ENCODE measurements at regions not wholly inside any gene's neighbourhood (a gene's known extent, or its start where the extent isn't known, plus 50 kb on each side); places are given as distances from the start of the nearest gene placed in this dataset.

GRCh38 chr7:156156734-156157408 lies 344.6 kb upstream of the SHH start:
- no peak for DNase-seq (ENCODE audit: low read depth in 3 of 3)

- no peak for DNase-seq (ENCODE audit: low read depth in 3 of 3)
These were observed 343.9 kb upstream of the SHH start for GRCh38 chr7:156155988-156156733.

DNA sequence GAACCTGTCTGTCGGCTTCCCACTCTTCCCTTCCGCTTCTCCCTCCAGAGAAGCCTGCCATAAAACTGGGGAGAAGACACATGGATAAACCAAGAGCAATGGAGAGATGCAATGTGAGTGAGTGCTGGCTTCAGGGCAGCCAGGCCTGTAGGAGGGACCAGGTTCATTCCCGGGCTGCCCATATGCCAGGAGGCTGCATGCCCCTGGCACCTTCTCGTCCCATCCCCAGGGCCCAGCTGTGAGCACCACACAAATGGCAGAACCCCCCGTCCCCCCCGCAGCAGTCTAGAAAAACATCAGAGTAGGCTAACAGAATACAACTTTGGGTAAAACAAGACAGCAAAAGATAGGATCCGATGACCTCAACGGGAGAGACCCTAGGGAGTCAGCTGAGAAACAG lies 341.3 kb upstream of the SHH start:
- no peak for DNase-seq (ENCODE audit: low read depth in 3 of 3)

DNA sequence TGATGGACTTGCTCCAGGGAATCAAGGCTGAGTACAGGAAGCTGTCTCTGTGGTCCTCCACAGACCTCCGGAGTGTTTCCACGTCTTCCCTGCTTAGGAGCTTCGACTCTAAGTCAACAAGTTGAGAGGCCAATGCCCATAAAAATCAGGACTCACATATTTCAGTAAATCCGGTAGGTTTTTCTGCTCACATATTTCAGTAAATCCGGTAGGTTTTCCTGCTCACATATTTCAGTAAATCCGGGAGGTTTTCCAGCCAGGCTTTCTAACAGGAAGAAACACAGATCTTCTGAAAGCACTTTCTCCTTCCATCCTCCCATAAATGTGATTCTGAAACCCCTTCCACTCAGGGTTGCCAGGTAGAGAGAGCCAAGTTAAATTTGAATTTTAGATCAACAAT lies 340.1 kb upstream of the SHH start:
- no peak for DNase-seq (ENCODE audit: low read depth in 3 of 3)

GRCh38 chr7:156151658-156152057 lies 339.4 kb upstream of the SHH start:
- DNase-seq (ENCODE audit: low read depth in 3 of 3): no peak

GRCh38 chr7:156151078-156151477 lies 338.8 kb upstream of the SHH start:
- DNase-seq (ENCODE audit: low read depth in 3 of 3): no peak

- no peak for DNase-seq (ENCODE audit: low read depth in 3 of 3)
These were observed 336.7 kb upstream of the SHH start for GRCh38 chr7:156148995-156149394.

GRCh38 chr7:156148547-156148946 lies 336.3 kb upstream of the SHH start:
- DNase-seq (ENCODE audit: low read depth in 3 of 3): no peak

DNA sequence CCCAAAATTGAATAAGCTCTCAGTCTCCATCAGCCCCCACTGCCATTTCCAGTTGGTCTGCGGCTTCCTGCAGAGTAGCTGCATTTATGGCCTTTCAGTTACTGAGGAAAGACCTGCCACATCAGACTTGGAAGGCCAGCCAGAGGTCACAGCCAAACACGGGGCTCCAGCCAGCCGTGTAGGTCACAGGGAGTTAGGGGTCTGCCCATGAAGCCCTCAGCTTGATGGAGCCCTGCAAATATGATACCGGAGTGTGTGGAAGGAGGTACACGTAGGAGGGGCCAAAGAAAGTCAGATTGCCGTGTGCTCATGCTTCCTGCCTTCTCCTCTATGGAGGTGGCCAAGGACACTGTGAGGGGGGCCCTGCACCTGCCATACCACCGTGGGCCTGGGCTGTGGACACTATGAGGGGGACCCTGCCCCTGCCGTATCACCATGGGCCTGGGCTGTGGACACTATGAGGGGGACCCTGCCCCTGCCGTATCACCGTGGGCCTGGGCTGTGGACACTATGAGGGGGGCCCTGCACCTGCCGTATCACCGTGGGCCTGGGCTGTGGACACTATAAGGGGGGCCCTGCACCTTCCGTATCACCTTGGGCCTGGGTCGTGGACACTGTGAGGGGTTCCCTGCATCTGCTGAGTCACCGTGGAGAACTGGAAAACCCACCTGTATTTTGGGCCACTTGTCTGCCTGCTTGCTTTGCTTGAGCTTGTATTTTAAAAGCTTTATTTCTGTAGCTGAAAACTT lies 335.7 kb upstream of the SHH start:
- no peak for DNase-seq (ENCODE audit: low read depth in 3 of 3)

DNA sequence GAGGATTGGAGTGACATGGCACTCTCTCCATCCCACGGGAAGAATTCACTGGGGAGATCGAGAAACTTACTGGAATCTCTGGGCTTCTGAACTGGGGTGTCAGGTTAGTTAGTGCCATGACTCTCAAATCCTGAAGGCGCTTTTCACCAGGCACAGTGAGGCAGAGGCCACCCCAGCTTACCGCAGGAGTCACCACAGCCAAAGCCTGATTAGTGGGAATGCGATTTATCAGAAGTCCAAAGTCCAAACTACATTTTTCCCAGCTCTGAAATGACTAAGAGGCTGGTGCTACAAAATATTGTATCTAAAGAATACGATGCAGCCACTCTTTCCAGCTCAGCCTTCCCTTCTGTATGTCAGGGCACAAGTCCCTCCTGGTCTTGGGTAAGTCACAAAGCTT lies 334.8 kb upstream of the SHH start:
- no peak for DNase-seq (ENCODE audit: low read depth in 3 of 3)

- no peak for DNase-seq (ENCODE audit: low read depth in 3 of 3)
These were observed 333.7 kb upstream of the SHH start for GRCh38 chr7:156145996-156146395.

- no peak for DNase-seq (ENCODE audit: low read depth in 3 of 3)
These were observed 332.9 kb upstream of the SHH start for GRCh38 chr7:156145184-156145583.

DNA sequence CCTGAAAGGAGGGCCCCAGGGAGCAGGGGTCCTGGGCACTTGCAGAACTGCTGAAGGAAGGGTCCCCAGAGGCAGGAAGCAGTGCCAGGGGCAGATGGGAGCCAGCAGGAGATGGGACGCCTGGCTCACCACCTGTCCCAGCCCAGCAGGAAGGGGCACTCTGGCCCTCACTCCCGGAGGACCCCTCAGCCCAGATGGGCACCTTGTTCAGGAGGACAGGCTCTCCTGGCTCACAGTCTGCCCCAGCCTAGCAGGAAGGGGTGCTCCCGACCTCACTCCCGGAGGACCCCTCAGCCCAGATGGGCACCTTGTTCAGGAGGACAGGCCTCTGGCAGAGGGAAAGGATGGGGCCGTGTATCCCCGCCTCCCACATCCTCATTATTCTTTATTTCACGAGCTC lies 331.4 kb upstream of the SHH start:
- DNase-seq (ENCODE audit: low read depth in 3 of 3): no peak

GRCh38 chr7:156143158-156143557 lies 330.9 kb upstream of the SHH start:
- DNase-seq (ENCODE audit: low read depth in 3 of 3): no peak

DNA sequence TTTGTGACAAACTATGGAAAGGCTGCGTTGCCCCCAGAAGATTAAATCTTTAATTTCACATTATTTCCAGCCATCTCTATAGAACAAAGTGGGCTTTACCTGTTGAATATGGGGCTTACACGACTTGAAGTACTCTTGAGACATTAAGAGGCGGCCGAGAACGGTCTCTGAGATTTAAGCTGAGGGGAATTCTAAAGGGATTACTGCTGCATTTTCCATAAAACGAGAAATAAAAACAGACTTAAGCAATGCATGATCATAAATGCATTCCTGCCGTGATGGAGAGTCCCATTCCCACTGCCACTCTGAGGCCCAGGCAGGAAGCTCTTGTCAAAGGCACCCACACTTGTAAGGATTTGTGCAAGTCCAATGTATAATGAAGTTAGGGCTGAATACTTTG lies 329.7 kb upstream of the SHH start:
- DNase-seq (ENCODE audit: low read depth in 3 of 3): no peak

GRCh38 chr7:156140896-156141295 lies 328.6 kb upstream of the SHH start:
- DNase-seq (ENCODE audit: low read depth in 3 of 3): no peak

- DNase-seq (ENCODE audit: low read depth in 3 of 3): no peak
These were observed 328.2 kb upstream of the SHH start for GRCh38 chr7:156140447-156140846.

- DNase-seq (ENCODE audit: low read depth in 3 of 3): no peak
These were observed 327.4 kb upstream of the SHH start for GRCh38 chr7:156139633-156140032.

- no peak for DNase-seq (ENCODE audit: low read depth in 3 of 3)
These were observed 326.8 kb upstream of the SHH start for GRCh38 chr7:156139112-156139511.

DNA sequence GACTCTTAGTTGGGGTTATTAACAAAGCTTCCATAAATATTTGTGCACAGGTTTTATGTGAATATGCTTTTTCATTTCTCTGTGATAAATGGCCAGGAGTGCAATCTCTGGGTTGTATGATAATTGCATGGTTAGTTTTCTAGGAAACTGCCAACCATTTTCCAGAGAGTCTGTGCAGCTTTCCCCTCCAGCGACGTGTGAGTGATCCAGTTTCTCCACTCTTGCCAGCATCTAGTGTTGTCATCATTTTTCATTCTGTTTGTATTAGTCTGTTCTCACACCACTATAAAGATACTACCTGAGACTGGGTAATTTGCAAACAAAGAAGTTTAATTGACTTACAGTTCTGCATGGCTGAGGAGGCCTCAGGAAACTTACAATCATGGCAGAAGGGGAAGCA lies 319.6 kb upstream of the SHH start:
- DNase-seq (ENCODE audit: low read depth in 3 of 3): no peak

DNA sequence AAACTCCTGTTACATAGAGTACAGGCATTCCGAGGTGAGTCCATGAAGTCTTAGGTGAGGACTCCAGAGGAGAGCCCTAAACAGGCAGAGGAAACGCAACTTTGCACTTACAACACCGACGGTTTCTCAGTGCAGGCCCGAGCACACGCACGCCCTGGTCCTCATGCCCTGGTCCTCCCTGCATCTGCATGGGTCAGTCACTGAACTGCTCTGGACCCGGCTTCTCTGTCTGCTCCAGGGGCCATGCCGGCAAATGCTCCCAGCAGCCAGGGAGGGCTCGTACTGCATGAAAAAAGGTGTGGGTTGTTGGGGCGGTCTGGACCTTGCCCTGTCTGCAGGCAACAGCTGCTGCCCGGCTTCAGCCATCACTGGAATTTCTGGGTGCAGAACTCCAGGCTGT lies 317.3 kb upstream of the SHH start:
- no peak for DNase-seq (ENCODE audit: low read depth in 3 of 3)

DNA sequence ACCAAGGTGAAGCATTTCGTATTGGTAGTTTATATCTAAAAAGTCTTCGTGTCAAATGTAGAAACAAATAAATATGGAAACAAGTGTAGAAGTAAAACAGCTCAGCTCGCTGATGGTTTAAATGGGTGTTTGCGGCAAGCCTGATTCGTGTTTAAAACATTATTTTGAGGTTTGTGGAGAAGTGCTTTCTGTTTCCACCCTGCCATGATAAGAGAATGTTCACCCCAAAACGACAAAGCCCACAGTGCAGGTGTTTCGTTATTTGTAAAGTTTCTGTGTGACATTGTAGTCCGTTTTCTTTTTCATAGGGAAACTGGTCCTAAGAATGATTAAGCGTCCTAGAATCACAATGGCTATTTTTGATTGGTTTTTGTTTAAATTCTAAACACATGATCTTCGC lies 316.2 kb upstream of the SHH start:
- DNase-seq (ENCODE audit: low read depth in 3 of 3): no peak

Measured in stimulated activated CD4-positive, alpha-beta T cell treated with anti-CD3 and anti-CD28 coated beads, TNF-alpha, amount 100 ng/mL, for 24 hours (primary cell).